Keratinocyte (primary cell): ENCODE measurements at regions not wholly inside any gene's neighbourhood (a gene's known extent, or its start where the extent isn't known, plus 50 kb on each side); places are given as distances from the start of the nearest gene placed in this dataset.

Experiments used
- DNase-seq: peaks from one replicate; pipeline ENCODE4 v3.0.0-alpha.2; 2011; ENCODE audit warnings: low read depth, missing footprints, low spot score
- FAIRE-seq: peaks from 2 replicates; lab custom pipeline; 2011; peaks lifted over from hg19 to GRCh38; lab: Jason Lieb, UNC
- H2AFZ ChIP-seq: 2 replicates; pipeline ENCODE4 v1.6.0; 2012; ENCODE audit warnings: low read length, control low read depth, inconsistent platforms; ENCODE audit not compliant: control insufficient read depth
- H3K27ac ChIP-seq: 2 replicates; pipeline ENCODE4 v1.5.1; 2011; ENCODE audit warnings: low read length; ENCODE audit not compliant: control insufficient read depth, insufficient read depth
- H3K27me3 ChIP-seq: 3 replicates; pipeline ENCODE4 v1.6.0; 2011; ENCODE audit warnings: low read length; ENCODE audit not compliant: control insufficient read depth, insufficient read depth; ENCODE audit errors: extremely low read depth
- H3K36me3 ChIP-seq, 2 experiments: 2 replicates in 1 of 2; 3 replicates in 1 of 2; pipeline ENCODE4 v1.5.1; 2011; ENCODE audit warnings: low read length in 2 of 2, mild to moderate bottlenecking in 1 of 2; ENCODE audit not compliant: control insufficient read depth in 2 of 2, insufficient read depth in 2 of 2; ENCODE audit errors: extremely low read depth in 1 of 2
- H3K4me1 ChIP-seq: 3 replicates; pipeline ENCODE4 v1.5.1; 2011; ENCODE audit warnings: low read length; ENCODE audit not compliant: control insufficient read depth, insufficient read depth; ENCODE audit errors: extremely low read depth
- H3K4me2 ChIP-seq: 3 replicates; pipeline ENCODE4 v1.6.0; 2011; ENCODE audit warnings: low read depth, low read length; ENCODE audit not compliant: control insufficient read depth, insufficient read depth; ENCODE audit errors: extremely low read depth
- H3K4me3 ChIP-seq, 3 experiments: fragments of 200-600 bp in 1 of 3; sonication (generic) in 1 of 3; 2 replicates in 2 of 3; 3 replicates in 1 of 3; pipeline ENCODE4 v1.5.1; 2011 to 2016; ENCODE audit warnings: low read length in 3 of 3, mild to moderate bottlenecking in 3 of 3, control low read depth in 2 of 3, inconsistent platforms in 1 of 3, low read depth in 1 of 3, mixed read lengths in 1 of 3, mixed run types in 1 of 3, moderate library complexity in 1 of 3; ENCODE audit not compliant: control insufficient read depth in 2 of 3, insufficient read depth in 2 of 3; ENCODE audit errors: extremely low read depth in 1 of 3
- H3K79me2 ChIP-seq: 2 replicates; pipeline ENCODE4 v1.6.0; 2012; ENCODE audit warnings: low read length; ENCODE audit not compliant: control insufficient read depth, insufficient read depth
- H3K9ac ChIP-seq: 3 replicates; pipeline ENCODE4 v1.6.0; 2011; ENCODE audit warnings: low read length; ENCODE audit not compliant: control insufficient read depth, insufficient read depth; ENCODE audit errors: extremely low read depth
- H3K9me1 ChIP-seq: 3 replicates; pipeline ENCODE4 v1.6.0; 2011; ENCODE audit warnings: low read length; ENCODE audit not compliant: control insufficient read depth, insufficient read depth; ENCODE audit errors: extremely low read depth
- H3K9me3 ChIP-seq: 2 replicates; pipeline ENCODE4 v1.5.1; 2012; ENCODE audit warnings: low read depth, low read length; ENCODE audit not compliant: control insufficient read depth
- H4K20me1 ChIP-seq: 3 replicates; pipeline ENCODE4 v1.6.0; 2011; ENCODE audit warnings: low read length; ENCODE audit not compliant: control insufficient read depth, insufficient read depth; ENCODE audit errors: extremely low read depth
- EZH2 ChIP-seq: IDR thresholded peaks from one replicate; pipeline ENCODE4 v1.6.1; 2012; ENCODE audit warnings: inconsistent platforms, mild to moderate bottlenecking, low read length, moderate library complexity
- dilution Hi-C: fragments of 300-500 bp; cut with MboI; formaldehyde crosslinking; loops from one replicate; pipeline ENCODE4 v1.7.0; 2020; ENCODE audit warnings: low sequenced_read_pairs; ENCODE audit not compliant: extremely low pct_ligation_motif_present
- TF ChIP-seq, protein P1 (sequence below), 3 experiments: IDR thresholded peaks in 1 of 3; conservative IDR thresholded peaks in 1 of 3; optimal IDR thresholded peaks in 1 of 3; 2 replicates in 2 of 3; 3 replicates in 1 of 3; pipeline versions ENCODE3 to v1.5.1; 2011; ENCODE audit warnings: low read length in 3 of 3, mild to moderate bottlenecking in 3 of 3, moderate library complexity in 2 of 3, control low read depth in 1 of 3, inconsistent platforms in 1 of 3; ENCODE audit not compliant: insufficient read depth in 2 of 3; ENCODE audit errors: extremely low read depth in 1 of 3

DNA sequence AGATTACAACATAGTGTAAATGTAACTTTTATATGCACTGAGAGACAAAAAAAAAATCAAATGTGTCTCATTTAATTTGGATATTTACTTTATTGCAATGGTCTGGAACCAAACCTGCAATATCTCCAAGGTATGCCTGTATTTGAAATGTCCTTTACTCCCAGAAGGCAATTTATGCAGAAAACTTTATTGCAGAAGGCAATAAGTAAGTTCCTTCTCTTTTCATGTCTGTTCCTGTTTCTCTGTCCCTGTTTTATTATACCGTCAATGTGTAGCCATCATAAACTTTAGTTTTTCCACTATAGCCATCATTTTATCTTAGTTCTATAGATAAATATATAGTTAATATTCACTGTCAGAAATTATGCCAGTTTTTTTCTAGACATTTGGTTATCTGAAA lies 513.1 kb upstream of the FAM98A start:
- Histone ChIP-seq H3K27ac (no peak overlapping the region), H3K9me1 (no peaks in the 10 kb centered on the region), H3K9me3 (no peaks in the 10 kb centered on the region), H3K4me2 (no peak overlapping the region), H3K9ac (no peak overlapping the region), H3K27me3 (no peaks in the 10 kb centered on the region), H3K4me3 (no peak overlapping the region), H3K79me2 (no peaks in the 10 kb centered on the region), H3K4me1 (no peaks in the 10 kb centered on the region), H2AFZ (no peak overlapping the region), H4K20me1 (no peaks in the 10 kb centered on the region), H3K36me3 (no peaks in the 10 kb centered on the region)
- FAIRE-seq (no peak), DNase-seq (no peak)
- TF ChIP-seq EZH2 = no peak
- TF ChIP-seq, protein P1, sequence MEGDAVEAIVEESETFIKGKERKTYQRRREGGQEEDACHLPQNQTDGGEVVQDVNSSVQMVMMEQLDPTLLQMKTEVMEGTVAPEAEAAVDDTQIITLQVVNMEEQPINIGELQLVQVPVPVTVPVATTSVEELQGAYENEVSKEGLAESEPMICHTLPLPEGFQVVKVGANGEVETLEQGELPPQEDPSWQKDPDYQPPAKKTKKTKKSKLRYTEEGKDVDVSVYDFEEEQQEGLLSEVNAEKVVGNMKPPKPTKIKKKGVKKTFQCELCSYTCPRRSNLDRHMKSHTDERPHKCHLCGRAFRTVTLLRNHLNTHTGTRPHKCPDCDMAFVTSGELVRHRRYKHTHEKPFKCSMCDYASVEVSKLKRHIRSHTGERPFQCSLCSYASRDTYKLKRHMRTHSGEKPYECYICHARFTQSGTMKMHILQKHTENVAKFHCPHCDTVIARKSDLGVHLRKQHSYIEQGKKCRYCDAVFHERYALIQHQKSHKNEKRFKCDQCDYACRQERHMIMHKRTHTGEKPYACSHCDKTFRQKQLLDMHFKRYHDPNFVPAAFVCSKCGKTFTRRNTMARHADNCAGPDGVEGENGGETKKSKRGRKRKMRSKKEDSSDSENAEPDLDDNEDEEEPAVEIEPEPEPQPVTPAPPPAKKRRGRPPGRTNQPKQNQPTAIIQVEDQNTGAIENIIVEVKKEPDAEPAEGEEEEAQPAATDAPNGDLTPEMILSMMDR (optimal IDR thresholded peaks at IDR 0.05 in 1 of 3, IDR thresholded peaks at IDR 0.05 in 1 of 3, conservative IDR thresholded peaks at IDR 0.05 in 1 of 3; ENCODE audit: extremely low read depth in 1 of 3, insufficient read depth in 2 of 3, low read length in 3 of 3) = no peak
- dilution Hi-C loops = no loop called here

DNA sequence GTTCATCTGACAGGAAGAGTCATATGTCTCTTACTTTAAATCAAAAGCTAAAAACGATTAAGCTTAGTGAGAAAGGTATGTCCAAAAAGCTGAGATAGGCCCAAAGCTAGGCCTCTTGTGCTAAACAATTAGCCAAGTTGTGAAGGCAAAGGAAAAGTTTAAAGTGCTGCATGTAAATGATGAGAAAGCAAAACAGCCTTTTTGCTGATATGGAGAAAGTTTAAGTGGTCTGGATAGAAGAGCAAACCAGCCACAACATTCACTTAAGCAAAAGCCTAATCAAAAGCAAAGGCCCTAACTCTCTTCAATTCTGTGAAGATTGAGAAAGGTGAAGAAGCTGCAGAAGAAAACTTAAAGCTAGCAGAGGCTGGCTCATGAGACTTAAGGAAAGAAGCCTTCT lies 511.3 kb upstream of the FAM98A start:
- H3K4me1 ChIP-seq = peaks cover 10% of the 10 kb centered on the region
- H3K79me2 ChIP-seq = no peaks in the 10 kb centered on the region
- no peak overlapping the region for H2AFZ ChIP-seq
- no peak overlapping the region for H3K4me2 ChIP-seq
- FAIRE-seq (no peak), DNase-seq (no peak)
- dilution Hi-C loops = no loop called here
- no peaks in the 10 kb centered on the region for H4K20me1 ChIP-seq
- no peak overlapping the region for H3K9ac ChIP-seq
- H3K27me3 ChIP-seq = no peaks in the 10 kb centered on the region
- H3K9me1 ChIP-seq = no peaks in the 10 kb centered on the region
- H3K9me3 ChIP-seq = no peaks in the 10 kb centered on the region
- no peaks in the 10 kb centered on the region for H3K36me3 ChIP-seq
- no peak overlapping the region for H3K27ac ChIP-seq
- H3K4me3 ChIP-seq = no peak overlapping the region
- TF ChIP-seq, protein P1 (optimal IDR thresholded peaks at IDR 0.05 in 1 of 3, IDR thresholded peaks at IDR 0.05 in 1 of 3, conservative IDR thresholded peaks at IDR 0.05 in 1 of 3; ENCODE audit: extremely low read depth in 1 of 3, insufficient read depth in 2 of 3, low read length in 3 of 3) = no peak
- no peak for TF ChIP-seq EZH2
